ENCODE measurements at regions not wholly inside any gene's neighbourhood (a gene's known extent, or its start where the extent isn't known, plus 50 kb on each side); places are given as distances from the start of the nearest gene placed in this dataset.

GRCh38 chr12:77189458-77189857 lies 124.1 kb upstream of the E2F7 start:
- no peaks in the 10 kb centered on the region for H4K20me1 ChIP-seq (ENCODE audit: control insufficient read depth, insufficient read depth, low read length, poor library complexity, severe bottlenecking)
- DNase-seq (no peak), ATAC-seq (ENCODE audit: low read depth) (no peak)
- H3K27me3 ChIP-seq (replicated peaks in 1 of 4; ENCODE audit: control extremely low read depth in 1 of 4, control insufficient read depth in 3 of 4, insufficient read depth in 4 of 4, low read length in 3 of 4) = no peaks in the 10 kb centered on the region
- H2AFZ ChIP-seq (ENCODE audit: insufficient read depth, low read depth, low read length, poor library complexity, severe bottlenecking) = no peak overlapping the region
- H3K79me2 ChIP-seq (ENCODE audit: control insufficient read depth, insufficient read depth, low read length) = no peaks in the 10 kb centered on the region
- no peaks in the 10 kb centered on the region for H3K9me3 Mint-ChIP-seq (ENCODE audit: insufficient read depth)
- 100% methylated on average over 1 of the region's 5 CpGs for WGBS (ENCODE audit: insufficient coverage)
- H3K4me3 Mint-ChIP-seq = no peak overlapping the region
- no peak overlapping the region for H3K9ac ChIP-seq (ENCODE audit: low read length)
- TF ChIP-seq EZH2 (IDR thresholded peaks at IDR 0.05; ENCODE audit: borderline replicate concordance, insufficient read depth, low read depth, low read length, poor library complexity, severe bottlenecking) (no peak), CTCF (IDR thresholded peaks at IDR 0.05) (no peak)
- H3K27ac Mint-ChIP-seq = no peak overlapping the region
- no peak overlapping the region for H3K4me3 ChIP-seq (ENCODE audit: control extremely low read depth in 1 of 5, extremely low read depth in 1 of 5, insufficient read depth in 1 of 5, low read depth in 2 of 5, low read length in 4 of 5)
- no peak overlapping the region for H3K4me2 ChIP-seq (replicated peaks; ENCODE audit: low read depth, low read length, poor library complexity, severe bottlenecking)
- H3K9me3 ChIP-seq (ENCODE audit: control extremely low read depth in 1 of 3, control insufficient read depth in 2 of 3, insufficient read depth in 1 of 3, low read length in 2 of 3) = no peaks in the 10 kb centered on the region
- H3K4me1 ChIP-seq (ENCODE audit: control insufficient read depth in 2 of 2, insufficient read depth in 2 of 2, low read length in 2 of 2) = no peaks in the 10 kb centered on the region
- H3K27ac ChIP-seq (ENCODE audit: low read length in 2 of 2) = no peak overlapping the region
- no peaks in the 10 kb centered on the region for H3K27me3 Mint-ChIP-seq
- CTCF ChIA-PET = interaction anchor here (0.5 kb wide), 1 partner anchor 549 kb away, joined by 5 read pairs; no protein-coding TSS in a partner anchor
- H3K36me3 ChIP-seq (replicated peaks in 1 of 2; ENCODE audit: control extremely low read depth in 1 of 2, control insufficient read depth in 1 of 2, extremely low read depth in 1 of 2, insufficient read depth in 2 of 2, low read length in 1 of 2) = no peaks in the 10 kb centered on the region
- H3K4me1 Mint-ChIP-seq = no peaks in the 10 kb centered on the region
- POLR2A ChIA-PET = no interaction called here
- intact Hi-C loops (cut with micrococcal nuclease) = no loop called here

- H3K9me3 Mint-ChIP-seq (ENCODE audit: insufficient read depth) = peaks cover 3% of the 10 kb centered on the region
- H3K4me2 ChIP-seq (replicated peaks; ENCODE audit: low read depth, low read length, poor library complexity, severe bottlenecking) = no peak overlapping the region
These were observed 114.1 kb upstream of the E2F7 start for GRCh38 chr12:77179515-77179914.

More at GRCh38 chr12:77179515-77179914, 114.1 kb upstream of the E2F7 start:
- Histone ChIP-seq H3K9ac (ENCODE audit: low read length) (no peak overlapping the region), H3K36me3 (replicated peaks in 1 of 2; ENCODE audit: control extremely low read depth in 1 of 2, control insufficient read depth in 1 of 2, extremely low read depth in 1 of 2, insufficient read depth in 2 of 2, low read length in 1 of 2) (no peaks in the 10 kb centered on the region), H3K27ac (ENCODE audit: low read length in 2 of 2) (no peak overlapping the region), H3K4me3 (ENCODE audit: control extremely low read depth in 1 of 5, extremely low read depth in 1 of 5, insufficient read depth in 1 of 5, low read depth in 2 of 5, low read length in 4 of 5) (no peak overlapping the region), H3K27me3 (replicated peaks in 1 of 4; ENCODE audit: control extremely low read depth in 1 of 4, control insufficient read depth in 3 of 4, insufficient read depth in 4 of 4, low read length in 3 of 4) (no peaks in the 10 kb centered on the region), H3K79me2 (ENCODE audit: control insufficient read depth, insufficient read depth, low read length) (no peaks in the 10 kb centered on the region), H2AFZ (ENCODE audit: insufficient read depth, low read depth, low read length, poor library complexity, severe bottlenecking) (no peak overlapping the region), H4K20me1 (ENCODE audit: control insufficient read depth, insufficient read depth, low read length, poor library complexity, severe bottlenecking) (no peaks in the 10 kb centered on the region), H3K4me1 (ENCODE audit: control insufficient read depth in 2 of 2, insufficient read depth in 2 of 2, low read length in 2 of 2) (no peaks in the 10 kb centered on the region), H3K9me3 (ENCODE audit: control extremely low read depth in 1 of 3, control insufficient read depth in 2 of 3, insufficient read depth in 1 of 3, low read length in 2 of 3) (peaks cover 0 to 3% (median 0%) of the 10 kb centered on the region in 3 donors)
- WGBS (ENCODE audit: insufficient coverage) = no CpG with 5 or more reads among the region's 1 CpG
- ATAC-seq (ENCODE audit: low read depth) (no peak), DNase-seq (no peak)
- TF ChIP-seq EZH2 (IDR thresholded peaks at IDR 0.05; ENCODE audit: borderline replicate concordance, insufficient read depth, low read depth, low read length, poor library complexity, severe bottlenecking) = no peak
- TF ChIP-seq CTCF (IDR thresholded peaks at IDR 0.05) = no peak
- H3K27ac Mint-ChIP-seq = no peak overlapping the region
- no peaks in the 10 kb centered on the region for H3K4me1 Mint-ChIP-seq
- H3K4me3 Mint-ChIP-seq = no peak overlapping the region
- intact Hi-C loops (cut with micrococcal nuclease) = no loop called here
- H3K27me3 Mint-ChIP-seq = no peaks in the 10 kb centered on the region
- ChIA-PET POLR2A (no interaction called here), CTCF (no interaction called here)
